ENCODE measurements at regions not wholly inside any gene's neighbourhood (a gene's known extent, or its start where the extent isn't known, plus 50 kb on each side); places are given as distances from the start of the nearest gene placed in this dataset.
A peak's percentile ranks its signal among the peaks of the same experiment; 100 is the strongest.

DNA sequence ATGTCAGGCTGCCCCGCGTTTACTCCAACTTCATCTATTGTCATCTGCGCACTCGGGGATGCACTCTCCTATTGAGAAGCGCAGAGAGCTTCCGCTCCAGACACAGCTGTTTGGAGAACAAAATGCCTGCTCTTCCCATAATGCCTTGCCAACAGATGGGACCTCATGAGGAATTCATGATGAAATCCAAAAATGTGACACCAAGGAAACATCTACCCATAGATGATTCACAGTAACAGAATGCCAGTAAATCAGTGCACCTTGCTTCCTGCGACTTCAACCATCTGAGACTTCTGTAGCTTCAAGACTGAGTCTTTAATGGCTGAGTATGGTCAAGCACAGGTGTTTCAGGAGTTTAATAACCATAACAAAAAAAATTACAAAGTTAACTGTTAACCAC is 1144.9 kb upstream of the GOT2 start:
- no peaks in the 10 kb centered on the region for H3K4me1 ChIP-seq
- WGBS, 5 donors, result 85 to 95% (median 94%) methylated on average over 7 of the region's 7 CpGs
- H3K4me3 ChIP-seq, result no peak overlapping the region
- H3K9me3 ChIP-seq, result no peaks in the 10 kb centered on the region
- no peak for TF ChIP-seq POLR2A (IDR thresholded peaks at IDR 0.05)
- TF ChIP-seq CTCF (IDR thresholded peaks at IDR 0.05), result no peak
- TF ChIP-seq POLR2AphosphoS5 (IDR thresholded peaks at IDR 0.05), result no peak
- no peak for TF ChIP-seq EP300 (IDR thresholded peaks at IDR 0.05)
- H3K36me3 ChIP-seq, result no peaks in the 10 kb centered on the region
- intact Hi-C loops (cut with DNase I; ENCODE audit: low total_unique reads), result no loop called here
- no peak overlapping the region for H3K27ac ChIP-seq
- no peak for DNase-seq
- no peaks in the 10 kb centered on the region for H3K27me3 ChIP-seq

GRCh38 chr16:59878479-59878878 is 1144.4 kb upstream of the GOT2 start:
- 13 to 28% (median 18%) methylated on average over 3 of the region's 3 CpGs for WGBS, 5 donors

DNA sequence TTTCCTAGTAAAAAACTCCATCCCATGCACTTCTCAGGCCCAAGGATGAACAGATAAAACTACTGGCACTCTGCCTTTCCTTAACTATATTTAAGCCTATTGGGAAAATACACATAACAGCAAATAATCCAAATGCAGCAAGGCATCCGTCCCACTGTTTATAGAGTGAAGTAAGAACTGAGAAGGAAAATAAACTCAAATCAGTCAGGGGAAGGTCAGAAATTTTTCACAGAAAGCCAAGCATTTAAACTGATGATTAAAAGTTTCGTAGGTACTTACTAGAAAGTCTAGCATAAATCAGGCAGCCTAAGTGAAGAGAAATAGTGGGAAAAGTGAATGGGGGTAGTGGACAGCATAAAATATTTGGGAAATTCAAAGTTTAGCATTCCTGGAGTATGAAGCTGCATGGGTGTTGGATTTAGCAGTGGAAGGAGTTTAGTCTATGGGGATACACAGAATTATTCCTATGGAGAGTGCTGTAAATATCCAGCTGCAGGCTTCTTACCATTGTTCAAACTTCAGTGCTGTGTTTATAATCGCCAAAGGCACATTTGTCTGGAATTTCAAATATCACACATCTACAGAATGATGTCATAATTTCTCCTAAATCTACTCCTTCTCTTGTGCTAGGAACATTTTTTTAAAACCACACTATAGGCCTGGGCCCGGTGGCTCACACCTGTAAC is 1131.0 kb upstream of the GOT2 start:
- WGBS, 5 donors, result 45 to 61% (median 56%) methylated on average over 4 of the region's 4 CpGs
- Histone ChIP-seq H3K36me3 (no peaks in the 10 kb centered on the region), H3K9me3 (no peaks in the 10 kb centered on the region), H3K4me1 (no peaks in the 10 kb centered on the region), H3K4me3 (no peak overlapping the region), H3K27me3 (no peaks in the 10 kb centered on the region), H3K27ac (no peak overlapping the region)
- intact Hi-C loops (cut with DNase I; ENCODE audit: low total_unique reads), result no loop called here
- peak in 1 of 2 donors; percentile 22 for DNase-seq
- TF ChIP-seq CTCF (IDR thresholded peaks at IDR 0.05) (no peak), POLR2A (IDR thresholded peaks at IDR 0.05) (no peak), POLR2AphosphoS5 (IDR thresholded peaks at IDR 0.05) (no peak), EP300 (IDR thresholded peaks at IDR 0.05) (no peak)

More at GRCh38 chr16:59878479-59878878, 1144.4 kb upstream of the GOT2 start:
- no peak overlapping the region for H3K4me3 ChIP-seq
- no peaks in the 10 kb centered on the region for H3K27me3 ChIP-seq
- no peak overlapping the region for H3K27ac ChIP-seq
- TF ChIP-seq EP300 (IDR thresholded peaks at IDR 0.05) (no peak), CTCF (IDR thresholded peaks at IDR 0.05) (no peak), POLR2AphosphoS5 (IDR thresholded peaks at IDR 0.05) (peak in 1 of 3 donors; percentile 49), POLR2A (IDR thresholded peaks at IDR 0.05) (no peak)
- DNase-seq, result peak; percentile 61 to 73
- intact Hi-C loops (cut with DNase I; ENCODE audit: low total_unique reads), result no loop called here
- H3K4me1 ChIP-seq, result no peaks in the 10 kb centered on the region
- H3K36me3 ChIP-seq, result no peaks in the 10 kb centered on the region
- H3K9me3 ChIP-seq, result no peaks in the 10 kb centered on the region

- DNase-seq, result no peak
- no peak overlapping the region for H3K4me3 ChIP-seq
- no peaks in the 10 kb centered on the region for H3K27me3 ChIP-seq
- H3K36me3 ChIP-seq, result no peaks in the 10 kb centered on the region
- no peaks in the 10 kb centered on the region for H3K4me1 ChIP-seq
- WGBS, 5 donors, result 65 to 80% (median 75%) methylated on average over 3 of the region's 3 CpGs
- intact Hi-C loops (cut with DNase I; ENCODE audit: low total_unique reads), result no loop called here
- TF ChIP-seq CTCF (IDR thresholded peaks at IDR 0.05), result no peak
- no peak for TF ChIP-seq POLR2A (IDR thresholded peaks at IDR 0.05)
- no peak for TF ChIP-seq EP300 (IDR thresholded peaks at IDR 0.05)
- TF ChIP-seq POLR2AphosphoS5 (IDR thresholded peaks at IDR 0.05), result no peak
- H3K9me3 ChIP-seq, result no peaks in the 10 kb centered on the region
- no peak overlapping the region for H3K27ac ChIP-seq
Measured at GRCh38 chr16:59859676-59860402, 1125.7 kb upstream of the GOT2 start.

Data from stomach (tissue), 8 donors.